ENCODE measurements at regions not wholly inside any gene's neighbourhood (a gene's known extent, or its start where the extent isn't known, plus 50 kb on each side); places are given as distances from the start of the nearest gene placed in this dataset.

DNA sequence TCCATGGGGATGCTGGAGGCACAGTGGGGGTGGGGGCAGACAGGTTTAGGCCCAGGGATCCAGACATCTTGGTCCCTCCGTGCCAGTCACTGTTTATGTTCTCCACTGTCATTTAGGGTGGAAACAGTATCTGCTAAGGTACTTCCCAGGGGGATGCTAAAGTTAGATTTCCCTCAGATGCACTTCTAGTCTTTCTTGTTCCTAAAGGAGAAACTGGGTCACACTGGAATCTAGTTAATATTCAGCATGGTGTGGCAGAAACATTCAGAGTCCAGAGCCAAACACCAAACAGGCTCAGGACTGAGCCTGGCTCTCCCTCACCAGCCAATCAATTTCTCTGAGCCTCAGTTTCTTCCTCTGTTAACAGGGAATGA, 83.4 kb upstream of the PLET1 start:
- TF ChIP-seq, protein P1, sequence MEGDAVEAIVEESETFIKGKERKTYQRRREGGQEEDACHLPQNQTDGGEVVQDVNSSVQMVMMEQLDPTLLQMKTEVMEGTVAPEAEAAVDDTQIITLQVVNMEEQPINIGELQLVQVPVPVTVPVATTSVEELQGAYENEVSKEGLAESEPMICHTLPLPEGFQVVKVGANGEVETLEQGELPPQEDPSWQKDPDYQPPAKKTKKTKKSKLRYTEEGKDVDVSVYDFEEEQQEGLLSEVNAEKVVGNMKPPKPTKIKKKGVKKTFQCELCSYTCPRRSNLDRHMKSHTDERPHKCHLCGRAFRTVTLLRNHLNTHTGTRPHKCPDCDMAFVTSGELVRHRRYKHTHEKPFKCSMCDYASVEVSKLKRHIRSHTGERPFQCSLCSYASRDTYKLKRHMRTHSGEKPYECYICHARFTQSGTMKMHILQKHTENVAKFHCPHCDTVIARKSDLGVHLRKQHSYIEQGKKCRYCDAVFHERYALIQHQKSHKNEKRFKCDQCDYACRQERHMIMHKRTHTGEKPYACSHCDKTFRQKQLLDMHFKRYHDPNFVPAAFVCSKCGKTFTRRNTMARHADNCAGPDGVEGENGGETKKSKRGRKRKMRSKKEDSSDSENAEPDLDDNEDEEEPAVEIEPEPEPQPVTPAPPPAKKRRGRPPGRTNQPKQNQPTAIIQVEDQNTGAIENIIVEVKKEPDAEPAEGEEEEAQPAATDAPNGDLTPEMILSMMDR (IDR thresholded peaks at IDR 0.05), result no peak
- no peak for TF ChIP-seq ZFX (IDR thresholded peaks at IDR 0.05; ENCODE audit: borderline replicate concordance)
